ENCODE measurements at regions not wholly inside any gene's neighbourhood (a gene's known extent, or its start where the extent isn't known, plus 50 kb on each side); places are given as distances from the start of the nearest gene placed in this dataset. TPM values are rescaled to one million over a fixed set of nuclear protein-coding genes. Genes with fewer than 3 reads are reported as not detected.

Small RNA genes lying in the stretch of these regions (microRNA-seq; reads per million reads assigned to microRNA genes)
- gene RF00019 (ENCODE audit: insufficient read depth, insufficient read length), result not detected
- not detected for gene RNU1-119P (ENCODE audit: insufficient read depth, insufficient read length)

Small RNA genes lying in the stretch of these regions (small RNA-seq; reads per million reads assigned to genes)
- gene RF00019, result 0 reads per million in 5 experiments
- 0 reads per million in 5 experiments for gene RNU1-119P
